Common myeloid progenitor, CD34-positive (primary cell): ENCODE measurements at regions not wholly inside any gene's neighbourhood (a gene's known extent, or its start where the extent isn't known, plus 50 kb on each side); places are given as distances from the start of the nearest gene placed in this dataset.

ENCODE experiments used
- CTCF ChIA-PET: fragments of 350-600 bp; sonication (Branson Sonifier 250); formaldehyde crosslinking; loops from one replicate; lab custom pipeline; 2021; ENCODE audit warnings: antibody characterized with exemption; lab: Charles Lee
- POLR2A ChIA-PET: fragments of 350-600 bp; sonication (Branson Sonifier 250); formaldehyde crosslinking; loops from one replicate; lab custom pipeline; 2021; ENCODE audit warnings: antibody characterized with exemption; lab: Charles Lee
- DNase-seq, 3 donors: peaks; one replicate each; pipeline versions ENCODE4 v3.0.0 to v3.0.0-alpha.2; 2013
- H3K27ac ChIP-seq, 2 experiments: 1 replicate in 1 of 2; 2 replicates in 1 of 2; pipeline ENCODE4 v1.7.0; 2013; ENCODE audit warnings: inconsistent platforms in 2 of 2, low read length in 2 of 2, mild to moderate bottlenecking in 2 of 2, low read depth in 1 of 2, moderate library complexity in 1 of 2; ENCODE audit not compliant: severe bottlenecking in 2 of 2, insufficient read depth in 1 of 2, poor library complexity in 1 of 2
- H3K27me3 ChIP-seq, 5 experiments: replicated peaks in 2 of 5; 1 replicate in 3 of 5; 2 replicates in 2 of 5; pipeline versions ENCODE4 v1.6.1 to v1.7.0; 2013; ENCODE audit warnings: low read length in 4 of 5, mild to moderate bottlenecking in 2 of 5, moderate library complexity in 2 of 5, inconsistent platforms in 1 of 5; ENCODE audit not compliant: insufficient read depth in 5 of 5, control insufficient read depth in 4 of 5
- H3K36me3 ChIP-seq, 4 experiments: 1 replicate in 2 of 4; 2 replicates in 2 of 4; pipeline versions ENCODE4 v1.6.1 to v1.7.0; 2013; ENCODE audit warnings: low read length in 3 of 4, control low read depth in 1 of 4, mild to moderate bottlenecking in 1 of 4; ENCODE audit not compliant: control insufficient read depth in 4 of 4, insufficient read depth in 4 of 4
- H3K4me1 ChIP-seq, 4 experiments: 1 replicate in 3 of 4; 2 replicates in 1 of 4; pipeline versions ENCODE4 v1.6.1 to v1.7.1; 2013; ENCODE audit warnings: low read length in 3 of 4, mild to moderate bottlenecking in 3 of 4, control low read depth in 1 of 4, inconsistent platforms in 1 of 4, moderate library complexity in 1 of 4; ENCODE audit not compliant: control insufficient read depth in 4 of 4, insufficient read depth in 4 of 4; ENCODE audit errors: control extremely low read depth in 1 of 4
- H3K4me3 ChIP-seq, 7 experiments: 1 replicate in 4 of 7; 2 replicates in 3 of 7; pipeline versions ENCODE4 v1.5.1 to v1.7.0; 2013; ENCODE audit warnings: mild to moderate bottlenecking in 7 of 7, low read length in 6 of 7, moderate library complexity in 6 of 7, inconsistent platforms in 2 of 7, low read depth in 2 of 7, control low read depth in 1 of 7; ENCODE audit not compliant: insufficient read depth in 4 of 7, control insufficient read depth in 1 of 7; ENCODE audit errors: extremely low read depth in 1 of 7
- H3K9me3 ChIP-seq, 5 experiments: 1 replicate in 4 of 5; 2 replicates in 1 of 5; pipeline versions ENCODE4 v1.6.1 to v1.7.1; 2013; ENCODE audit warnings: low read length in 4 of 5, mild to moderate bottlenecking in 2 of 5, inconsistent platforms in 1 of 5, low read depth in 1 of 5, moderate library complexity in 1 of 5; ENCODE audit not compliant: control insufficient read depth in 4 of 5, insufficient read depth in 2 of 5; ENCODE audit errors: control extremely low read depth in 1 of 5
- WGBS: methylation state at CpG from one replicate; pipeline ENCODE4 v1.1.5; 2013; ENCODE audit not compliant: insufficient coverage; 5-methylcytosine and 5-hydroxymethylcytosine counted together

DNA sequence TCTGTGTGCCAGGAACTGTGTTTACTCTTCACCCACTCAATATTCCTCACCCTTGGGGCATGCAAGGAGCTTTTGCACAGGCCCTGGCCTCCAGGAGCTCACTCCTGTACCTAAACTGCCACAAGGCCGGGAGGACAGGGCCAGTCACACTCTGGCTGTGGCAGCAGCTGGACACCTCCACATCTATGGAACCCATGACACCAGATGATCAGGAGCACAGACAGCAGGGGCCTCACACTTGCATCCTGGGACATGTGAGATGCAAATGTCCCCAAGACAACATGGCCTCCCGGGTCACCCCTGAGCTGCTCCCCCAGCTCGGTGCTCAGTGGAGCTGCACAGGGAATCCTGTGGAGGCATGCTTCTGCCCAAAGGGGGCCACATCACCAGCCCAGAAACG is 61.8 kb upstream of the SLC66A3 start:
- no peak overlapping the region for H3K27ac ChIP-seq
- POLR2A ChIA-PET: no interaction called here
- H3K4me3 ChIP-seq: no peak overlapping the region
- CTCF ChIA-PET: no interaction called here
- WGBS: 72% methylated on average over 3 of the region's 4 CpGs
- no peaks in the 10 kb centered on the region for H3K9me3 ChIP-seq
- H3K27me3 ChIP-seq: peaks cover 0 to 2% (median 0%) of the 10 kb centered on the region in 5 experiments
- no peaks in the 10 kb centered on the region for H3K4me1 ChIP-seq
- H3K36me3 ChIP-seq: no peaks in the 10 kb centered on the region
- DNase-seq: no peak

DNA sequence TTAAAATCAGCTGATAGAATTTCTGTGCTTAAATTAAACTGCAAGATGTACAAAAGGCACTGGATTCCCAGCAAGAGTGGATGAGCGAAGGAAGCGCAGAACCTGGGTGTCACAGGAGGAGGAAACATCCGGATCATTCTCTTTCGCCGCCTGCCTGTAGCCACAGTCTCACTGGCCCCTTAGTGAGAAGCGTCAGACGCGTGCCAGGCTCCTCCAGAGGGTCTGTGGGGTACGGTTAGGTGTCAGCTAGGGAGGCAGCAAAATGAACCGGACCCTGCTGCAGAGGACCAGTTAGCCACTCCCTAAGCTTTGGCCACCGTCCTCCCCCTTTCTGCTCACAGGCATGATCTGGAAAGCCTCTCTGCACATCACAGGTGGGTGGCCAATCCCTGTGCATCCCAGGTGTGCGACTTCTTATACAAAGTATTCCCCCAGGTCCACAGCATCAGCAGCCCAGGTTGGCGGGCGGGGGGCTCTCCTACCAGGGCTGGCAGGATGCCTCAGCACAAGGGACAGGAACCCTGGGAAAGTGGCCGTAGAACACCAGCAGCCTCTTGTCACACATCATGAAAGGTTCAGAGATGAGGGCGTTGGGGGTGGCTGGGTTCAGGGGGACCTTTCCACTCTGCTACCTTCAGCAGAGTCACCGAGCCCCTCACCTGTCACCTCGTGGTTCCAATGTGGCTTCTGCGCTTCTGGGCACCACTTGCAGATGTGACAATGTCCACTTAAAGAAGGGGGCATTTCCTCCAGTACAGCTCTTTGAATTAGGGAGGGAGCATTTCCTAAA is 61.1 kb upstream of the SLC66A3 start:
- Histone ChIP-seq H3K27ac (no peak overlapping the region), H3K4me3 (no peak overlapping the region), H3K4me1 (no peaks in the 10 kb centered on the region), H3K9me3 (no peaks in the 10 kb centered on the region), H3K36me3 (no peaks in the 10 kb centered on the region), H3K27me3 (peaks cover 0 to 2% (median 0%) of the 10 kb centered on the region in 5 experiments)
- DNase-seq: no peak
- ChIA-PET CTCF (no interaction called here), POLR2A (no interaction called here)
- 95% methylated on average over 13 of the region's 19 CpGs for WGBS

DNA sequence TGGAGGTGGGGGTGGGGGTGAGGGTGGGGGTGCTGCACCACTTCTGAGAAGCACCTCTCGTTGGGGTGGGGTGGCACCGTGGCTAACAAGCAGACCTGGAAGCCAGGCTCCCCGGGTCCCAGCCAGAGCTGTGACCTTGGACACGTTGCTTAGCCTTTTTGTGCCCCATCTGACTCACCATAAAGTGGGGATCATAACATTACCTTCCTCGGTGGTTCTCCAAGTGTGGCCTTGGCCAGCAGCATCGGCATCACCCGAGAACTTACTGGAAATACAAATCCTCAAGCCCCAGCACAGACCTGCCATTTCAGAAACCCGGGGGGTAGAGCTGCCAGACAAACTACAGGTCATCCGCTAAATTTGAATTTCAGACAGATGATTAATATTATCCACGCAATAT is 58.7 kb upstream of the SLC66A3 start:
- POLR2A ChIA-PET: no interaction called here
- Histone ChIP-seq H3K27ac (no peak overlapping the region), H3K4me1 (no peaks in the 10 kb centered on the region), H3K27me3 (peaks cover 0 to 2% (median 1%) of the 10 kb centered on the region in 5 experiments), H3K36me3 (no peaks in the 10 kb centered on the region), H3K9me3 (no peaks in the 10 kb centered on the region), H3K4me3 (no peak overlapping the region)
- WGBS: 95% methylated on average over 8 of the region's 10 CpGs
- no peak for DNase-seq
- CTCF ChIA-PET: no interaction called here

- H3K4me1 ChIP-seq: no peaks in the 10 kb centered on the region
- 95% methylated on average over 8 of the region's 13 CpGs for WGBS
- H3K9me3 ChIP-seq: no peaks in the 10 kb centered on the region
- no peak overlapping the region for H3K27ac ChIP-seq
- no peak overlapping the region for H3K4me3 ChIP-seq
- POLR2A ChIA-PET: no interaction called here
- no peak for DNase-seq
- no peaks in the 10 kb centered on the region for H3K36me3 ChIP-seq
- CTCF ChIA-PET: no interaction called here
- H3K27me3 ChIP-seq: peaks cover 0 to 4% (median 2%) of the 10 kb centered on the region in 5 experiments
Observed at GRCh38 chr2:11097038-11097720, 58.1 kb upstream of the SLC66A3 start.

- POLR2A ChIA-PET: no interaction called here
- CTCF ChIA-PET: no interaction called here
- 96% methylated on average over 12 of the region's 13 CpGs for WGBS
- no peaks in the 10 kb centered on the region for H3K9me3 ChIP-seq
- H3K27me3 ChIP-seq: peaks cover 0 to 4% (median 2%) of the 10 kb centered on the region in 5 experiments
- no peaks in the 10 kb centered on the region for H3K4me1 ChIP-seq
- no peak overlapping the region for H3K4me3 ChIP-seq
- no peaks in the 10 kb centered on the region for H3K36me3 ChIP-seq
- DNase-seq: no peak
- H3K27ac ChIP-seq: no peak overlapping the region
Observed at GRCh38 chr2:11097854-11098387, 57.3 kb upstream of the SLC66A3 start.

DNA sequence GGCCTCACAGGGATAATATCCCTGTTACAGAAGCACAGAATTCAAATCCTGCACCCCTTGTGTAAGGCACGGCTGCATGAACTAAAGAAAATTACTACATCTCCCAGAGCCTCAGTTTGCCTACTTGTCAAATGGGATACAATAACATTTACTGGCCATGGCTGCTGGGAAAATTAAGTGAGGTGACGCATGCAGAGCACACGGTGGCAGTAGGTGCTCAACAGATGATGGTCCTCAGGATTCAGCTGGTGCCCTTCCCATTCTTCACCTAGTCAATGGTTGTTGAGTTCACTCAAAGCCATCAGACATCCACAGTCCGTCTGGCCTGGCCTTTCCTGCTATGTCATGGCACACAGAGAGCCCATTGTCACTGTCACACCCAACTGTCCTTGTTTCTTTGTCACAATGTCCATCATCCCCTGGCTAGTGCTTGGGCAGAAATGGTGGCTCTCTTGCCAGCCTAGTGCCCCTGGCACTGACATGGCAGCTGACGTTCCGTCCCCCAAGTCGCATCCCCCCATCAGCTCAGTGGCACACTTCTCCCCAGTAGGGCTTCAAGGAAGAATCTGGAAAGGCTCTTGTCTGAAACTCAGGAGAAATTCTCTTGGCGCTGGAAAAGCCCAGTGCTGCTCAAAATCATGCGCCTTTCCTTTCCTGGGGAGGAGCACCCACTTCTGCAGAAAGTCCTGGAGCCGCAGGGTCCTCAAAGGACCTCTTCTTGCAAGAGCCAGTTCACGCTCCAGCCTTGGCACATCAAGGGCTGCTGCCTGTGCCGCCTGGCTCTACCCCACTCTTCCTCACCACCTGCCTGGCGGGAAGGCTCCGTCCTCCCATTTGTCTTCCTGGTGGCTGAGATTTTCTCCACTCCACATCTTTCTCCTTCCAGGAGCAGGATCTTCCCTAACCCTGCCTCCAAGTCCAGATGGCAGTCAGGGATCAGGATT is 55.9 kb upstream of the SLC66A3 start:
- DNase-seq: no peak
- H3K36me3 ChIP-seq: no peaks in the 10 kb centered on the region
- WGBS: 98% methylated on average over 14 of the region's 14 CpGs
- ChIA-PET CTCF (no interaction called here), POLR2A (no interaction called here)
- no peaks in the 10 kb centered on the region for H3K4me1 ChIP-seq
- H3K4me3 ChIP-seq: no peak overlapping the region
- H3K27ac ChIP-seq: no peak overlapping the region
- peaks cover 0 to 4% (median 2%) of the 10 kb centered on the region in 5 experiments for H3K27me3 ChIP-seq
- H3K9me3 ChIP-seq: no peaks in the 10 kb centered on the region
